ENCODE measurements at regions not wholly inside any gene's neighbourhood (a gene's known extent, or its start where the extent isn't known, plus 50 kb on each side); places are given as distances from the start of the nearest gene placed in this dataset.
"Not testable (repeated sequence)": the region's sequence is repeated elsewhere in the genome, so short reads cannot be mapped to it uniquely, and the experiment has no call there.

DNA sequence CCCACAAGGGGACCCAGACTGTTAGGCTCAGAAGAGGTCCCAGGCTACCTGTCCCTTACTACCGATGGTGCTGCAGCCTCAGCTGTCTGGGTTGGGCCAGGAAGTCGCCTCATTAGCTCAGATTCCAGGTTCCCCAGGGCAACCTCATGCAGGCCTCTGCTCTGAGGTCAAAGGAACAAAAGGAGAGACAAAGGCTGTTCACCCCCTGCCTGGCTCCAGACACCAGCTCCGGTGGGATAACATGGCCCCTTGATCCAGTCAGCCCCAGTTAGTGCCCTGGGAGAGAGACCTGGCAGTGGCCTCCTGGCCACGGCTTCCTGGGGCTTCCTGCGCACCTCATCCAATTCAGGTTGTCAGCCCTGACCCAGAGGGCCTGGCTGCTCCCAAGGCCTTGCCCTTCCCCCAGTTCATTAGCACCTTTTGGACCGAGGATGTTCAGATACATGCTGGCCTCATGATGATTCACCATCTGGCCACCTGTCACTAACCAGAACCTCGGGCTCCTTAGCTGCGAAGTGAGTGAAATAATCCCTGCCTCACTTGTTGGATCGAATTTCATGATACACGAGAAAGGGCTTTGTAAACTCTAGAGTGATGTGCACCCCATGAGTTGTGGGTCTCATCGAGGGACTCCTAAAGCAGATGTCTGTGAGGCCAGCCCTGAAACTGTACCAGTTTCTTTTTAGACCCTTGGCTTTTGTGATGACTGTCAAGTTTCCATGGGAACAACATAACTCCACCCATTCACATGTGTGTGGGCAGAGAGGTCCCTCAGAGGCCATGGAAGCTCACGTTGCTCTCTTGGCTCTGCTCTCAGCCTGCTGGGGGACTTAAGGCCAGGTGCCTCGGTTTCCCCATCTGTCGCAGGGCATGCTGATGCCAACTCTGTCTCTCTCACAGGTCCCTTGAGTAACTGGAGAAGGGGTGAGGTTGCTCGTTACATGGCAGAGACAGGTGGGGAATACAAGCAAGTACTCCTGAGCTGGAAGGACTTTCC lies 79.5 kb upstream of the PCBD1 start:
- no peak for DNase-seq

DNA sequence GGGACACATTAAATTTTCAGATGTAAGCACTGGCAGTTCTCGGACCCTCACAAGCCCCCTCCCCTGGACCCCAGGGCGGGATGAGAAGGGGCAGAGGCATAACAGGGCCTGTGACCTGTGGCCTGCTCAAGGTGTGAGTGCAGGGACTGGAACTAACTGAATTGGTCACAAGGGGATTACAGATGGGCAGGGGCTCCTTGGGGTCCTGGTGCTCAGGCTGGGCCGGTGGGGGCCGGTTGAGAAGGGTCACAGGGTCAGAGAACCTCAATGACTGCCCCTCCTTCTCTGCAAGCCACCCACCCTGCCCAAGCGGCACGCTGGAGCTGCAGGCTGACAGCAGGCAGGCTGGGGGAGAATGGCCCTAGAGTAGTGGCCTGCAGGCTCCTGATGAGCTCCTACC lies 80.8 kb upstream of the PCBD1 start:
- DNase-seq, result no peak

DNA sequence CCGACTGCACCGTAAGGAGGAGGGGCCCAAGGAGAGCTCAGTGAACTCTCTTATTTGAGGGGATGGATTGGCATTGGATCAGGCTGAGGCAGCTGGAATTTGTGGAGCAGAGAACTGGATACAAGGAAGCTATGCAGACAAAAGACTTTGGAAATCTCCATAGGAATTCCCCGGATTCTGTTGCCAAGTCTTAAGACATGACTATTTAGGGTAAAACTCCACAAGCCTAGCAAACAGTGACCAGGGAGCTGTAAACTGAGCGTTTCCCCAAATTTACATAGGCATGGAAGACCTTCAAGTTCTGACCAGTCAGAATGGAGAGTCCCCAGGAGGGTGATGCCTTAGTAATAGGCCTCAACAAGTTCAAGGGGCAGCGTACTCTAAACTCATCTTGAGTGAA lies 82.5 kb upstream of the PCBD1 start:
- DNase-seq, result no peak

DNA sequence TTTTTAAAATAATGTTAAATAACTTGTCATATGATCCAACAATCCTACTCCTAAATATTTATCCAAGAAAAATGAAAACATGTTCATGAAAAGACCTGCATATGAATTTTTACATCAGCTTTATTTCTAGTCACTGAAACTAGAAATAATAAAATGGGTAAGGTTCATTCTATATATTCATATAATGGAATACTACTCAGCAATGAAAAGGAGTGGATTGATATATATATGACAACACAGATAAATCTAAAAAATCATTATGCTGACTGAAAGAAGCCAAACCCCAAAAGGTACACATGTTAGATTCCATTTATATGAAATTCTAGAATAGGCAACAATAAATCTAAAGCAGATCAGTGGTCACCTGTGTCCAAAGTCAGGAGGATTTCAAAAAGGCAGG lies 84.9 kb upstream of the PCBD1 start:
- DNase-seq, result no peak

DNA sequence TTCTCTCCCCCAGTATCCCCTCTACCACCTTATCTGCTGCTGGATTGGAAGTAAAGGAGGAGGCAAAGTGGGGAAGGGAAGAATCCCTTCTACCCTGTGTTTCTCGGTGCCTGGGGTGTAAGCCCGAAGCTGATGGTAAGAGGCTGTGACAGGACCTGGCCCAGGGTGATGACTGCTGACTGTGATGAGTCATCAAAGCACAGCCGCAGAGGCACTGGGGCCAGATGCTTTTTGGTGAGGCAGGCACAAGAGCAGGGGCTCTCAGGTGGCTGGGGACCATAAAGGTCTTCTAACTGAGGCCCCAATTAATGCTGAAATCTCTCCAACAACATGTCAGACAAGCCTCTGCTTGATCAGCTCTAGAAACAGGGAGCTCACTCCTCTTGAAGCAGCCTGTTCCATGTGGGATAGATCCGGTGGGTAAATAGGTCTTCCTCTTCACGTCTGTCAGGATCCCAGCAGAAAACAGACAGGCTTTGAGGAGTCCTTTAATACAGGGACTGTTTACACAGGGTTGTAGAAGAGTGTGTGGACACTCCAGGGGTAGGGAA lies 86.1 kb upstream of the PCBD1 start:
- DNase-seq, result no peak

DNA sequence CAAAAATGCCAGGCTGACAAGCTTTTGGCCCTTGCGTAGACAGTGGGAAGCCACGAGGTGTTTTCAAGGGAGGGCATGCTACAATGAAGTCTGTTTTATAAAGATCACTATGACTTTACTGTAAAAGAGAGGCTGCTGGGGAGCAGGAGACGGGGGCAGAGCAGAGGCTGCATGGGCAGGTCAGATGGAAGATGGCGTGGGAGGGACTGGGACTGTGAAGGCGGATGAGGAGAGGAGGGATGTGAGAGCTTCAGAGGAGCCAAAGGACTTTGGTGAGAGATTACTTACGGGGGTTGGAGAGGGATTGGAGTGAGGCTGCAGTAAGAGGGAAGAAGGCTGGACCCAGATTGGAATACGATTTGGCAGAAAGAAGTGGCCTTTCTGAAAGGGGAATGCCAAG lies 86.6 kb upstream of the PCBD1 start:
- no peak for DNase-seq

DNA sequence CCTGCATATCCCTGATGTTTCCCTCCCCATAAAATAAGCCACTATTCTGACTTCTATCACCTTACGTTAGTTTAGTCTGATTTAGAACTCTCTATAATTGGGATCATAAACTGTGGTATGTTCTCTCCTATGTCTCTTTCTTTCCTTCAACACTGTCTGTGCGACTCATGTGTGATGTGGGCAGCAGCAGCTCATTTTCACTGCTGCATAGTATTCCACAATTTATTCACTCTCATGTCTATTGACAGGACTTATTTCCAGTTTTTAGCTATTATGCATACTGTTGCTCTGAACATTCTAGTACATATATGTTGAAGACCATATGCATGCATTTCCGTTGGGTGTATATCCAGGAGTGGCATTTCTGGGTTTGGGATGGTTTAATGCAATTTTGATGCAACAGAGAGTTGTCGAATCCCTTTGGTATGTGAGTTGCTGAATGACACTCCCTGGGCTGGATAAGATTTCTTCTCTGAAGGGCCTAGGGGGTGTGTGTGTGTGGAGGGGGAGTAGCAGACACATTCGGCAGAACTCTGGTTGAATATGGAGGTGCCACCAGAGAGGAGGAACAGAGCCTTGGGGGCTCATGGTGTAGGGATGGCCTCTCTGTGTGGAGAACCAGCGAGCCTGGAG lies 87.8 kb upstream of the PCBD1 start:
- DNase-seq, result no peak

DNA sequence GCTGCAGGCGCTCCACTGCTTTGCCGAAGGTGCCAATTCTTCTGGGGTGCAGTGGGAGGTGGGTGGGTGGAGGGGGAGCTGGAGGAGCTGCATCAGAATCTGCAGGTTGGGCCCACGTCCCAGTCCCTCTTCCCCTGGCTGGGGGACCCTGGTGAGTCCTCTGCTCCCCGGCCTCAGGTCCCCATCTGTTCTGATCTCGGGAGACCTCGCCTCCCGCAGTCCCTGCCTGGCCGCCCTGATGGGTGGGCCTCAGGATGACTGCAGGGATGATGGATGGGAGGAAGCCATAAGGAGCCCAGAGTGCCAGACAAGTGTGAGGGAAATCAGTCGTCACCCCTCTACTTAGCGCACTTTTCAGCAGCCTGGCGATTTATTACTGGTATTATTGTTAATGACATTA lies 89.3 kb upstream of the PCBD1 start:
- no peak for DNase-seq

DNA sequence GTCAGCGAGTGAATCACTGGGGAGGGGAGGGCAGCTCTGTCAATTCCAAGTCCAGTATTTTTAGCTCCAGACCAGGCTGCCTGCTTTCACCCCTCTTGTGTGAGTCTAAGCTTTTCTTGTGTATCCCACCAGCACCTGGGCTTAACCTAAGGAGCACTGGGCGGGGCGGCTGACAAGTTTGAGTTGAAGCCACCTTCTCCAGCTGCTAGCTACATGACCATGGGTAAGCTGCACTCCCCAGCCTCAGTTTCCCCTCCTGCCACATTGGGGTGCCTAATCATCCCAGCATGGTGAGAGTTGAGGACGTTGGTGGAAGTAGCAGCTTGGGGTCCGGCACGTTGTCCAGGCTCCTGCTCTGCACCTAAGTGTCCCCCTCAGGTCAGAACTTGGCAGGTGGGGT lies 89.8 kb upstream of the PCBD1 start:
- no peak for DNase-seq

DNA sequence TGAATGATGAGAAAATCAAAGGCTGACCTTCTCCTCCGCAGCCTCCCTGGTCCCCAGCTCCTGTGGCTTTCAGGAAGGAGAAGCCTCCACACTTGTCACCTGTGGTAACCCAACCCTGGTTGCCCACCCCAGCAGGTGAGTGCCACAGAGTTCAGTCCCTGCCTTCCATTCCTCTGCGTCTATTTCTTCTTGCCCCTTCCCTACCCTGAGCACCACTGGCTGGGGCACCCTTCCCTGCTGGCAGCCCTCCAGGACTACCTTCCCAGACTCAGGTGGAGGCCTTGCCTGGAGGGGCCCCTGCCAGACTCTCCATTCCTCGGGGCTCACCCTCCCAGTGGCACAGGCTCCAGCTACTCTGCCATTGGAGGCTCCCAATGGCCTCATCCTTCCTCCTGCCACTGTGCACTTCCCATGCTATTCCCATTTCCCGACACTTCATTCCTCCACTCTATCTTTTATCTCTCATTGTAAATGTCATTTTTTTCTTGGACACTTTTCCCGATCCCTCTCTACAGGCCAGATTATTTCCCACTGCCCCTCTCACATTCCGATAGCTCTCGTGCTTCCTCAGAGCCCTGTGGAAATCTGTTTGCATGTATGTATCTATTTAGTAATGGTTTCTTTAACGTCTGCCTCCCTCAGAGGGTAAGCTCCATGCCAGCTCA lies 90.6 kb upstream of the PCBD1 start:
- no peak for DNase-seq

DNA sequence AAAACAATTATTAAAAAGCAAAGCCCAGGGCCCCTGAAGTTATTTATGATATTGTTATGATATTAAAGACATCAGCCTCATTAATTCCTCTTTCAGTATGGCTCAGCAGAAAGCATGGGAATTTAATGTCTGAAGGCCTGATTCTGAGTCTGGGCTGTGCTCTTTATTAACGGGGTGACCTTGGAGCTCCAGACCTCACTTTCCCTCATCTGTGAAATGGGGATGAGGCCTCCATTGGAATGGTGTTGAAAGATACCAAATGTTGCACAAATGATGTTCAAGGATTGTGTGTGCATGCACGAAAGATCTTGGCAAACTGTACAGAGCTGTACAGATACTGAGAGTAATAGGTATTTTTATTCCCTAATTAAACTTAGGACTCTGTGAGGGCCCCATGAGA lies 92.3 kb upstream of the PCBD1 start:
- DNase-seq, result no peak

DNA sequence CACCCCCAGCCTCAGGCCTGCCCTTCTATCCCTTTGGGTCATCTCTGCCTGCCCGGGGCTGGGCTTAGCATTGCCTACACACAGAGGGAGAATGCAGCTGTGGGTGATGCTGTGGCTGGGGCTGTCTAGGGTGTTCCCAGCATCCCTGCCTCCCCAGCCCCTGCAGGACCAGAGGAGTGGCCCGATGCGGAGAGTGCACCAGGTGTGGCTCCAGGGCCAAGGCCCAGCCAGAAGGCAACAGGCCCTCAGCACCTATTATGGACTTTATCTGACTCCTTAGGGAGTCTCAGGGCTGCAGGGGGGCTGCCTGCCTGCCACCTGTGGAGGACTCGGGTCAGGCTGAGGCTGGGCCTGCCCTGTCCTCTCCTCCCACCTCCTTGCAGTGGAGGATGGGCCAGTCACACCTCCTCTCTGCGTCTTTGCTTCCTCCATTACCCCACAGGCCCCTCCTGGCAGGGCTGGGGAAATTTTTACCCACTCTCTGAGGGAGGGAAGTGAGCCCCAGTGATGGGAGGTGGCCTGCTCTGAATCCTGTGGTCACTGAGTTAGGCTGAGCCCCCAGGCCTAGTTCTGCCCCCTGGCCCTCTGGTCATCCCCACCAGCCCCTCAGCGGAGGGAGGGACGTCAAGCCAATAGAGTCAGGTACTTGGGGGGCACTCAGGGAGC lies 92.9 kb upstream of the PCBD1 start:
- no peak for DNase-seq

DNA sequence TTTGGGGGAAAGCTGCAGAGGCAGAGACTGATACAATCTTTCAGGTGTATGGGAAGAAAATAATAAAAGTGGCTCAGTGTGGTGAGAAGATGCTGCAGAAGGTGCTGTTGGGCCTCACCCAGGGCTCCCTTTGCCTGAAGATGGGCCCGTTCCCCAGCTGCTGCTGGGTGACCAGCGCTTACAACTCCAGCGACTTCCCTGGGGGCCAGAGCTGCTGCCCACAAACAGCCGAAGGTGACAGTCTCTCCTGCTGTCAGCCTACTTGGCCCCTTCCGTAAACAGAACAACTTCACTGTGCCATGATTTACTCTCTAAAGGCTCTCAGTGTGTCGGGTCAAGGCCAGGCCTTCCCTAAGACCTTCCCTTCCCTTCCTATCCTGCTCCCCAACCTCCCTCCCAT lies 93.6 kb upstream of the PCBD1 start:
- DNase-seq, result no peak

DNA sequence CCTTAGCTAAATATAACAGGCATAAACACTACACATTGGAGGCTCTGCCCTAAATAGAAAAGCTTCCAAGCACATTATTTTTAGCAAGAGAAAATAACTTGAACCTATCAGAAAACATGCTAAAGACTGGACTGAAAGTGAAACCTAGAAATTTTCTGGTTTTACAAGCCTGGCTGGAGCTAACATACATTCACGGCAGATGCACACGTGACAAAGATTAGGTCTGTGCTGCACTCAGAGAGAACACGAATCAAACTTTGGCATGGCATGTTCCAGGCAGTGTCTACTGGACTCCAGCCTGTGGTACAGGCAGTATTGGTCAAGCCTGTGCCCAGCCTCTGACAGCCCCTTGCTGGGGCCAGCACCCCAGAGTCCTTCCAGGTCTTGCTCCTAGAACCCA lies 94.1 kb upstream of the PCBD1 start:
- DNase-seq, result no peak

DNA sequence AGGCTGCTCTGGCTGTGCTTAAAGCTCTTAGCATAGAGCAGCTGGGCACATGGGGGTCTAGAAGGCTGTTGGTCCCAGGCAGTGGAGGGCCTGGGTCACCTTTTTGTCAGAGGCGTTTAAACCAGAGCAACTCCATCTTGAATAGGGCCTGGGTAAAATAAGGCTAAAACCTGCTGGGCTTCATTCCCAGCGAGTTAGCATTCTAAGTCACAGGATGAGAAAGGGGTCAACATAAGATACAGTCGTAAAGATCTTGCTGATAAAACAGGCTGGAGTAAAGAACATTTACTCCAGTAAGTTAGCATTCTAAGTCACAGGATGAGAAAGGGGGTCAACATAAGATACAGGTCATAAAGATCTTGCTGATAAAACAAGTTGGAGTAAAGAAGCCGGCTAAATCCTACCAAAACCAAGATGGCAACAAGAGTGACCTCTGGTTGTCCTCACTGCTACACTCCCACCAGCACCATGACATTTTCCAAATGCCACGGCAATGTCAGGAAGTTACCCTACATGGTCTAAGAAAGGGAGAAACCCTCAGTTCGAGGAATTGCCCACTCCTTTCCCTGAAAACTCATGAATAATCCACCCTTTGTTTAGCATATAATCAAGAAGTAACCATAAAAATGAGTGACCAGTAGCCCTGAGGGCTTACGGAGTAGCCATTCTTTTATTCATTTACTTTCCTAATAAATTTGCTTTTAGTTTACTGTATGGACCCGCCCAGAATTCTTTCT lies 96.8 kb upstream of the PCBD1 start:
- no peak for DNase-seq

DNA sequence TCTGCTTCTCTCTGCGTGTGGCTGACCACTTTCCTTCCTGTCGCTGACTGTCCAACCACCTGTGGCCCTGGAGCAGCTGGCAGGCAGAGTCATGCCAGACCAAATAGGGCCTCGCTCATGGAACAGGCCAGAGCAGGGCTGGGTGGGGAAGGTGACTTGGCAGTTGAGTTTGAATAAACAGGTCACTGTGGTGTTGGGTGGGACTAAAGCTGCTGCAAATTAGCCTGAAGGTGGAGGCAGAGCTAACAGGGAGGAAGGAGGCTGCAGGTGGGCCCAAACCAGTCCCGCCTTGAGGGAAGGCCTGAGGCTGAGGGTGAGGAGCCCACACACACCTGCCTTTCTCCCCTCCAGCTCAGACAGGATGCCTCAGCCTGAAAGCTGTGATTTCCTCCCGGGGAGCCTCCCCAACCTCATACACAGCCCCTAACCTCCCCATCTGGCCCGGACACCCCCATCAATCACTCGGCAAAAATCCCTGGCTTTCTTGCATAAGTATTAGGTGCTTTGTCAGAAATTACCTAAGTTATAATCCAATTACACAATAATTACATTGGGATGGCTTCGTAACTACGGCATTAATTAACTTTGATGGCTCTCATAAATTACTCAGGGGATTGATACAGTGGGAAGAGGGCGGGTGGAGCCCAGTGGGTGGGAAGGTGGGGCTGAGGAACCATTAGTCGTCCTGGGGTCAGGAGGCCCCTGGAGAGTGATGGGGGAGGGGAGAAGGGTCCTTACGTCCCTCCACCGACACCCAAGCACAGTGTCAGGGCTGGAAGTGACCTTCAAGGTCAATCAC lies 97.7 kb upstream of the PCBD1 start:
- DNase-seq, result no peak

DNA sequence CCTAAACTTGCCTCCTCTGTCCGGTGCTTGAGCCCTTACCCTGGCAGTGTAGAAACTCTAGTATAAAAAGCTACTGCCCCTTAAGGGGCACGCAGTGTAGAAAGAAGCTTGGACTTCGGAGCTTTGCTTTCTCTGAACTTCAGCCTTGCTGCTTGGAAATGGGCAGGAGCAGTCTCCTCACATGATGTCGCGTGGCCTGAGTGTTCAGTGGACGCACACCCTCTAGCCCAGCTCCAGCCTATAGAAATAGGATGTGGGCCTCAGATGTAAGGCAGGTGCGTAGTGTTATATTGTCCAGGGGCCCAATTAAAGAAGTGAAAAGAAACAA lies 98.2 kb upstream of the PCBD1 start:
- no peak for DNase-seq

DNA sequence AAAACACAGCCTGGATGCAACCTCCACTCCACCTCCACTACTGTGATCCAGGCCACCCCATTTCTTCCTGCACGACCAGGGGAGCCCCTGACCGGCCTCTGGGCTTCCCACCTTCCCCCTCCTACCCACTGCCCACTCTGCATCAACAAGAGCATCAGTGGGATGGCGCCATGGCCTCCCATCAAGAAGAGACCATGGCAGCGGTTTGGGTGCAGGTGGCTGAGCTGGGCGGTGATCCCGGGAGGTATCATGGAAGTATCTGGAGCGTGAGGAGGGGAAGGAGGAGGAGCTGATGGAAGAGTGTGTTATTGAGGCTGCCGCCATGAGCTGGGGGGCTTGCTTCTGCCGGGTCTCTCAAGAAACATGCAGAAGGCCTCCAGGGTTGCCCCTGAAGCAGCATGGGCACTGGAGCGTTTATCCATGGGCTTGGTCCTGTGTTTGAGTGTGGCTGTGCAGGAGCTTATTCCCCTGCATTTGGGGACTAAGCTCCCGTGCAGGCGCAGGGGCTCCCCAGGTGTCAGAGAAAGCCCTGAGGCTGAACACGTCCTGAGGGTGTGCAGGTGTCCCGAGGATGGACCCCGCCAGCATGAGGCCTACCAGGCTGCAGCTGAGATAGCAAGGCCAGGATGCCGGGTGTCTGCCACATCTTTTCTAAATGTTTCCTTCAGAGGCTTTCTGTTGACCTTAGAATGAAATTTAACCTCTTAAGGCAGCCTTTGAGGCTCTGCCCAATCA lies 99.2 kb upstream of the PCBD1 start:
- no peak for DNase-seq

DNA sequence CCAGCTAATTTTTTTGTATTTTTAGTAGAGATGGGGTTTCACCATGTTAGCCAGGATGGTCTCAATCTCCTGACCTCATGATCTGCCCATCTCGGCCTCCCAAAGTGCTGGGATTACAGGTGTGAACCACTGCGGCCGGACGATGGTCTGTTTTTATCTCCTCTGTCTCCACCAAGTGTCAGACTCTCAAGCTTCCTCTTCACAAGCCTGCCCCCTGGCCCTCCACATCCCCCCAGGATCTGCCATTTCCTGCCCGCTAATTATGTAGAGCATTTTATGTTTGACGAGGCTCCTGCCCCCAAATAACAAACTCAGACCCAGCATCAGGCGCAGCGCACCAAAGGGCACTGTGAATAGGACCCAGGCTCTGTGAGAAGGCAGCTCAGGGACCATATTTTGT lies 101.8 kb upstream of the PCBD1 start:
- DNase-seq, result not testable (repeated sequence)

DNA sequence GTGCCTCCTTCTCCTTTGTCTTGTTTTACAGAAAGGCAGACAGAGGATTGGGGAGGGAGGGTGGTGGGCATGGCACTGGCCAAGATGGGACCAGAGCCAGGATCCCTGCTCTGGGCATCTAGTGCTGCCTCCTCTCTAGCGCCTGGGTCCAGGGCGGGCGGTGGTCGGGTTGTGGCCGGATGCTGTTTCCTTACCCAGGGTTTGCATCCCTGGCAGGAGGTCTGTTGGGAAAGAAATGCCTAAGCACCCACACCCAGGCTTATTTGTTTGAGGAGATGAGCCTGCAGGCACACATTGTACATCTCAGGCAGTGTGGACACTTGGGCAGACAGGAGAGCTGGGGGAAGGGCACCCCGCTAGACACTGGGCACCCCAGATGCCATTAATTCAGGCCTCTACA lies 102.3 kb upstream of the PCBD1 start:
- DNase-seq, result no peak

Measured in SHP77 treated with DMSO at 0.1 percent for 48 hours (cell line).